ENCODE measurements at regions not wholly inside any gene's neighbourhood (a gene's known extent, or its start where the extent isn't known, plus 50 kb on each side); places are given as distances from the start of the nearest gene placed in this dataset.

GRCh38 chr3:193129607-193130006 lies 111.4 kb upstream of the PLAAT1 start:
- Mint-ChIP-seq H3K9me3 (peaks cover 3% of the 10 kb centered on the region; the same call in 1 of the 2 replicates), H3K4me3 (no peak overlapping the region), H3K4me1 (ENCODE audit: low read depth) (peaks cover 1% of the 10 kb centered on the region), H3K36me3 (ENCODE audit: low read depth) (no peaks in the 10 kb centered on the region), H3K27me3 (ENCODE audit: insufficient read depth) (peaks cover 8% of the 10 kb centered on the region), H3K27ac (no peak overlapping the region)
- DNase-seq, result no peak
- TF ChIP-seq, protein P1, sequence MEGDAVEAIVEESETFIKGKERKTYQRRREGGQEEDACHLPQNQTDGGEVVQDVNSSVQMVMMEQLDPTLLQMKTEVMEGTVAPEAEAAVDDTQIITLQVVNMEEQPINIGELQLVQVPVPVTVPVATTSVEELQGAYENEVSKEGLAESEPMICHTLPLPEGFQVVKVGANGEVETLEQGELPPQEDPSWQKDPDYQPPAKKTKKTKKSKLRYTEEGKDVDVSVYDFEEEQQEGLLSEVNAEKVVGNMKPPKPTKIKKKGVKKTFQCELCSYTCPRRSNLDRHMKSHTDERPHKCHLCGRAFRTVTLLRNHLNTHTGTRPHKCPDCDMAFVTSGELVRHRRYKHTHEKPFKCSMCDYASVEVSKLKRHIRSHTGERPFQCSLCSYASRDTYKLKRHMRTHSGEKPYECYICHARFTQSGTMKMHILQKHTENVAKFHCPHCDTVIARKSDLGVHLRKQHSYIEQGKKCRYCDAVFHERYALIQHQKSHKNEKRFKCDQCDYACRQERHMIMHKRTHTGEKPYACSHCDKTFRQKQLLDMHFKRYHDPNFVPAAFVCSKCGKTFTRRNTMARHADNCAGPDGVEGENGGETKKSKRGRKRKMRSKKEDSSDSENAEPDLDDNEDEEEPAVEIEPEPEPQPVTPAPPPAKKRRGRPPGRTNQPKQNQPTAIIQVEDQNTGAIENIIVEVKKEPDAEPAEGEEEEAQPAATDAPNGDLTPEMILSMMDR (IDR thresholded peaks at IDR 0.05), result no peak

- no peak for DNase-seq
- TF ChIP-seq, protein P1 (IDR thresholded peaks at IDR 0.05), result no peak
- no peak overlapping the region for H3K27ac Mint-ChIP-seq
- no peak overlapping the region for H3K4me3 Mint-ChIP-seq
- H3K9me3 Mint-ChIP-seq, result peaks cover 3% of the 10 kb centered on the region; the same call in 1 of the 2 replicates
- H3K4me1 Mint-ChIP-seq (ENCODE audit: low read depth), result peaks cover 10% of the 10 kb centered on the region
- H3K36me3 Mint-ChIP-seq (ENCODE audit: low read depth), result no peaks in the 10 kb centered on the region
- H3K27me3 Mint-ChIP-seq (ENCODE audit: insufficient read depth), result peaks cover 6% of the 10 kb centered on the region
These were observed 110.4 kb upstream of the PLAAT1 start for GRCh38 chr3:193130576-193130975.

DNA sequence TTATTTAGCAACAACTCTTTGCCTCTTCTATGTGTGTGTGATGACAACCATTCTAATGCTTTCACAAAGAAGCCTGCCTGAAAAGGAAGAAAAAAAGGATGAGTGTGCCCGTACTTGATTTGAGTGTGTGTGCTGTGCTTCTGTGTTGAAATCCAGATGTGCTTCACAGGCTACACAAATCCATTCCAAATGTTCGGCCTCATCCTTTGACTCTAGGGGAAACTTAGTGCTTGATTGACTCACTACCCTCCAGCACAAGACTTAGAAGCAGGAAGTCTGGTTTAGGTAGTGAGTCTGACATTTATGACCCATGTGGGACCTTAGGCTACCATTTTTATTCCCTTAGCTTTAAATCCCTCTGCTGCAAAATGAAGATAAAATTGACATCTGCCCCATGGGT lies 108.8 kb upstream of the PLAAT1 start:
- H3K9me3 Mint-ChIP-seq, result no peaks in the 10 kb centered on the region; the same call in 1 of the 2 replicates
- DNase-seq, result no peak
- H3K4me1 Mint-ChIP-seq (ENCODE audit: low read depth), result peaks cover 10% of the 10 kb centered on the region
- TF ChIP-seq, protein P1 (IDR thresholded peaks at IDR 0.05), result no peak
- H3K27ac Mint-ChIP-seq, result no peak overlapping the region
- no peak overlapping the region for H3K4me3 Mint-ChIP-seq
- H3K27me3 Mint-ChIP-seq (ENCODE audit: insufficient read depth), result peaks cover 6% of the 10 kb centered on the region
- no peaks in the 10 kb centered on the region for H3K36me3 Mint-ChIP-seq (ENCODE audit: low read depth)

GRCh38 chr3:193132964-193133363 lies 108.1 kb upstream of the PLAAT1 start:
- Mint-ChIP-seq H3K36me3 (ENCODE audit: low read depth) (no peaks in the 10 kb centered on the region), H3K4me3 (no peak overlapping the region), H3K27me3 (ENCODE audit: insufficient read depth) (peaks cover 6% of the 10 kb centered on the region), H3K4me1 (ENCODE audit: low read depth) (peaks cover 10% of the 10 kb centered on the region), H3K27ac (no peak overlapping the region), H3K9me3 (no peaks in the 10 kb centered on the region; the same call in 1 of the 2 replicates)
- DNase-seq, result no peak
- TF ChIP-seq, protein P1 (IDR thresholded peaks at IDR 0.05), result no peak

- Mint-ChIP-seq H3K4me3 (no peak overlapping the region), H3K36me3 (ENCODE audit: low read depth) (no peaks in the 10 kb centered on the region), H3K9me3 (peaks cover 10% of the 10 kb centered on the region), H3K27ac (no peak overlapping the region), H3K4me1 (ENCODE audit: low read depth) (peaks cover 10% of the 10 kb centered on the region), H3K27me3 (ENCODE audit: insufficient read depth) (peaks cover 6% of the 10 kb centered on the region)
- peak; percentile 81 for DNase-seq
- TF ChIP-seq, protein P1 (IDR thresholded peaks at IDR 0.05), result no peak
These were observed 106.2 kb upstream of the PLAAT1 start for GRCh38 chr3:193134856-193135255.

- TF ChIP-seq, protein P1 (IDR thresholded peaks at IDR 0.05), result no peak
- no peaks in the 10 kb centered on the region; the same call in none of the 2 replicates for H3K27me3 Mint-ChIP-seq (ENCODE audit: insufficient read depth)
- no peak overlapping the region for H3K4me3 Mint-ChIP-seq
- DNase-seq, result no peak
- peaks cover 1% of the 10 kb centered on the region for H3K4me1 Mint-ChIP-seq (ENCODE audit: low read depth)
- H3K9me3 Mint-ChIP-seq, result peaks cover 14% of the 10 kb centered on the region
- H3K36me3 Mint-ChIP-seq (ENCODE audit: low read depth), result no peaks in the 10 kb centered on the region
- H3K27ac Mint-ChIP-seq, result no peak overlapping the region
These were observed 100.6 kb upstream of the PLAAT1 start for GRCh38 chr3:193140381-193140780.

Data from HFFc6 (cell line).